GM12892 (cell line): ENCODE measurements at regions not wholly inside any gene's neighbourhood (a gene's known extent, or its start where the extent isn't known, plus 50 kb on each side); places are given as distances from the start of the nearest gene placed in this dataset.

ENCODE experiments used
- POLR2A ChIP-seq: IDR thresholded peaks from 2 replicates; pipeline ENCODE4 v1.6.1; 2011; ENCODE audit warnings: low read depth, low read length, control low read depth
- POLR2AphosphoS5 ChIP-seq: IDR thresholded peaks from 2 replicates; pipeline ENCODE4 v1.6.1; 2011; ENCODE audit warnings: low read depth, low read length, control low read depth
- TAF1 ChIP-seq: IDR thresholded peaks from 2 replicates; pipeline ENCODE4 v1.6.1; 2011; ENCODE audit warnings: low read depth, mild to moderate bottlenecking, control low read depth, low read length, borderline replicate concordance

- TF ChIP-seq POLR2AphosphoS5 (no peak), POLR2A (no peak), TAF1 (no peak)
Observed at GRCh38 chr12:58381546-58381945, 440.2 kb downstream of the ATP23 start.
